ENCODE measurements at regions not wholly inside any gene's neighbourhood (a gene's known extent, or its start where the extent isn't known, plus 50 kb on each side); places are given as distances from the start of the nearest gene placed in this dataset.

- Histone ChIP-seq H4K20me1 (replicated peaks; ENCODE audit: control insufficient read depth, insufficient read depth, low read length) (no peaks in the 10 kb centered on the region), H3K4me3 (no peak overlapping the region), H3K9me1 (ENCODE audit: control insufficient read depth, insufficient read depth, low read length) (no peaks in the 10 kb centered on the region), H3K27ac (ENCODE audit: extremely low read depth, low read depth, low read length) (no peak overlapping the region), H3K36me3 (ENCODE audit: control insufficient read depth, insufficient read depth, low read length) (no peaks in the 10 kb centered on the region), H3K9ac (ENCODE audit: insufficient read depth in 1 of 2, low read depth in 2 of 2, low read length in 2 of 2) (no peak overlapping the region), H3K4me2 (ENCODE audit: insufficient read depth, low read length) (no peak overlapping the region), H3K4me1 (replicated peaks in 1 of 2; ENCODE audit: control insufficient read depth in 2 of 2, insufficient read depth in 2 of 2, low read length in 2 of 2) (no peaks in the 10 kb centered on the region), H3K79me2 (ENCODE audit: control insufficient read depth, insufficient read depth, low read length) (no peaks in the 10 kb centered on the region), H3K27me3 (ENCODE audit: control insufficient read depth in 2 of 2, insufficient read depth in 2 of 2, low read length in 2 of 2) (no peaks in the 10 kb centered on the region), H2AFZ (ENCODE audit: low read depth, low read length) (no peak overlapping the region), H3K9me3 (replicated peaks; ENCODE audit: control insufficient read depth, insufficient read depth, low read depth, low read length) (no peaks in the 10 kb centered on the region)
- ChIA-PET CTCF (ENCODE audit: low intra/inter-chr PET ratio) (no interaction called here), POLR2A (no interaction called here)
- 4% methylated on average over 2 of the region's 2 CpGs for WGBS (ENCODE audit: insufficient coverage, low coverage, missing lambda C conversion rate)
- TF ChIP-seq BMI1 (IDR thresholded peaks at IDR 0.05; ENCODE audit: low read length) (no peak), ZKSCAN3 (CRISPR knock-in tag; IDR thresholded peaks at IDR 0.05) (no peak), ZNF76 (CRISPR knock-in tag; IDR thresholded peaks at IDR 0.05; ENCODE audit: borderline replicate concordance) (no peak), ZNF436 (CRISPR knock-in tag; IDR thresholded peaks at IDR 0.05) (no peak), SMARCA5 (IDR thresholded peaks at IDR 0.05) (no peak)
- in situ Hi-C loops (cut with MboI) (no loop called here), intact Hi-C loops (cut with micrococcal nuclease) (no loop called here)
- ATAC-seq (no peak), DNase-seq (ENCODE audit: extremely low read depth in 1 of 4, low spot score in 3 of 4) (no peak), FAIRE-seq (no peak)
- no TSS peak for BruUV-seq (replicated peaks)
Observed at GRCh38 chr4:11133868-11134267, 294.8 kb downstream of the HS3ST1 start.

DNA sequence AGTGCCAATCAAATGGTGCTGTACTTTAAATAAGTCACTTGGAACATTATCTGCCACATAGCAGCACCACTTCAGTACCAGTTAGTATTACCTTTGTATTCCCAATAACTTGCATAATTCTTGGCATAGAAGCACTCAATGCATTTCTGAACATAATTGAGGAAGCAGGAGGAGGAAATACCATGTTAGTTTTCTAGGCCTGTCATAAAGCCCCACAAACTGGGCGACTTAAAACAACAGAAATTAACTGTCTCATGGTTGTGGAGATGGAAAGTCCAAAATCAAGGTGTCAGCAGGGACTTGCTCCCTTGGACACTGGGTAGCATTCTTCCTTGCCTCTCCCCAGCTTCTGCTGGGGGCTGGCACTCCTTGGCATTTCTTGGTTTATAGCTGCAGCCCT is 296.2 kb downstream of the HS3ST1 start:
- H4K20me1 ChIP-seq (replicated peaks; ENCODE audit: control insufficient read depth, insufficient read depth, low read length): no peaks in the 10 kb centered on the region
- DNase-seq (ENCODE audit: extremely low read depth in 1 of 4, low spot score in 3 of 4): no peak
- no TSS peak for BruUV-seq (replicated peaks)
- ChIA-PET POLR2A (no interaction called here), CTCF (ENCODE audit: low intra/inter-chr PET ratio) (no interaction called here)
- no peaks in the 10 kb centered on the region for H3K9me1 ChIP-seq (ENCODE audit: control insufficient read depth, insufficient read depth, low read length)
- WGBS (ENCODE audit: insufficient coverage, low coverage, missing lambda C conversion rate): 5% methylated on average over 1 of the region's 1 CpG
- H3K9ac ChIP-seq (ENCODE audit: insufficient read depth in 1 of 2, low read depth in 2 of 2, low read length in 2 of 2): no peak overlapping the region
- no peak for FAIRE-seq
- H3K36me3 ChIP-seq (ENCODE audit: control insufficient read depth, insufficient read depth, low read length): no peaks in the 10 kb centered on the region
- intact Hi-C loops (cut with micrococcal nuclease) (no loop called here), in situ Hi-C loops (cut with MboI) (no loop called here)
- H2AFZ ChIP-seq (ENCODE audit: low read depth, low read length): no peak overlapping the region
- no peaks in the 10 kb centered on the region for H3K4me1 ChIP-seq (replicated peaks in 1 of 2; ENCODE audit: control insufficient read depth in 2 of 2, insufficient read depth in 2 of 2, low read length in 2 of 2)
- no peaks in the 10 kb centered on the region for H3K79me2 ChIP-seq (ENCODE audit: control insufficient read depth, insufficient read depth, low read length)
- no peaks in the 10 kb centered on the region for H3K9me3 ChIP-seq (replicated peaks; ENCODE audit: control insufficient read depth, insufficient read depth, low read depth, low read length)
- H3K27me3 ChIP-seq (ENCODE audit: control insufficient read depth in 2 of 2, insufficient read depth in 2 of 2, low read length in 2 of 2): no peaks in the 10 kb centered on the region
- no peak overlapping the region for H3K4me3 ChIP-seq
- no peak overlapping the region for H3K4me2 ChIP-seq (ENCODE audit: insufficient read depth, low read length)
- ATAC-seq: no peak
- H3K27ac ChIP-seq (ENCODE audit: extremely low read depth, low read depth, low read length): no peak overlapping the region
- TF ChIP-seq, protein P1, sequence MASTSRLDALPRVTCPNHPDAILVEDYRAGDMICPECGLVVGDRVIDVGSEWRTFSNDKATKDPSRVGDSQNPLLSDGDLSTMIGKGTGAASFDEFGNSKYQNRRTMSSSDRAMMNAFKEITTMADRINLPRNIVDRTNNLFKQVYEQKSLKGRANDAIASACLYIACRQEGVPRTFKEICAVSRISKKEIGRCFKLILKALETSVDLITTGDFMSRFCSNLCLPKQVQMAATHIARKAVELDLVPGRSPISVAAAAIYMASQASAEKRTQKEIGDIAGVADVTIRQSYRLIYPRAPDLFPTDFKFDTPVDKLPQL (IDR thresholded peaks at IDR 0.05; ENCODE audit: extremely low read depth, insufficient read length): no peak
- TF ChIP-seq, protein P2, sequence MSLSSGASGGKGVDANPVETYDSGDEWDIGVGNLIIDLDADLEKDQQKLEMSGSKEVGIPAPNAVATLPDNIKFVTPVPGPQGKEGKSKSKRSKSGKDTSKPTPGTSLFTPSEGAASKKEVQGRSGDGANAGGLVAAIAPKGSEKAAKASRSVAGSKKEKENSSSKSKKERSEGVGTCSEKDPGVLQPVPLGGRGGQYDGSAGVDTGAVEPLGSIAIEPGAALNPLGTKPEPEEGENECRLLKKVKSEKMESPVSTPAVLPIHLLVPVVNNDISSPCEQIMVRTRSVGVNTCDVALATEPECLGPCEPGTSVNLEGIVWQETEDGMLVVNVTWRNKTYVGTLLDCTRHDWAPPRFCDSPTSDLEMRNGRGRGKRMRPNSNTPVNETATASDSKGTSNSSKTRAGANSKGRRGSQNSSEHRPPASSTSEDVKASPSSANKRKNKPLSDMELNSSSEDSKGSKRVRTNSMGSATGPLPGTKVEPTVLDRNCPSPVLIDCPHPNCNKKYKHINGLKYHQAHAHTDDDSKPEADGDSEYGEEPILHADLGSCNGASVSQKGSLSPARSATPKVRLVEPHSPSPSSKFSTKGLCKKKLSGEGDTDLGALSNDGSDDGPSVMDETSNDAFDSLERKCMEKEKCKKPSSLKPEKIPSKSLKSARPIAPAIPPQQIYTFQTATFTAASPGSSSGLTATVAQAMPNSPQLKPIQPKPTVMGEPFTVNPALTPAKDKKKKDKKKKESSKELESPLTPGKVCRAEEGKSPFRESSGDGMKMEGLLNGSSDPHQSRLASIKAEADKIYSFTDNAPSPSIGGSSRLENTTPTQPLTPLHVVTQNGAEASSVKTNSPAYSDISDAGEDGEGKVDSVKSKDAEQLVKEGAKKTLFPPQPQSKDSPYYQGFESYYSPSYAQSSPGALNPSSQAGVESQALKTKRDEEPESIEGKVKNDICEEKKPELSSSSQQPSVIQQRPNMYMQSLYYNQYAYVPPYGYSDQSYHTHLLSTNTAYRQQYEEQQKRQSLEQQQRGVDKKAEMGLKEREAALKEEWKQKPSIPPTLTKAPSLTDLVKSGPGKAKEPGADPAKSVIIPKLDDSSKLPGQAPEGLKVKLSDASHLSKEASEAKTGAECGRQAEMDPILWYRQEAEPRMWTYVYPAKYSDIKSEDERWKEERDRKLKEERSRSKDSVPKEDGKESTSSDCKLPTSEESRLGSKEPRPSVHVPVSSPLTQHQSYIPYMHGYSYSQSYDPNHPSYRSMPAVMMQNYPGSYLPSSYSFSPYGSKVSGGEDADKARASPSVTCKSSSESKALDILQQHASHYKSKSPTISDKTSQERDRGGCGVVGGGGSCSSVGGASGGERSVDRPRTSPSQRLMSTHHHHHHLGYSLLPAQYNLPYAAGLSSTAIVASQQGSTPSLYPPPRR (CRISPR knock-in tag; IDR thresholded peaks at IDR 0.05; ENCODE audit: borderline replicate concordance): no peak
- no peak for TF ChIP-seq ZNF311 (CRISPR knock-in tag; IDR thresholded peaks at IDR 0.05)
- TF ChIP-seq, protein P3, sequence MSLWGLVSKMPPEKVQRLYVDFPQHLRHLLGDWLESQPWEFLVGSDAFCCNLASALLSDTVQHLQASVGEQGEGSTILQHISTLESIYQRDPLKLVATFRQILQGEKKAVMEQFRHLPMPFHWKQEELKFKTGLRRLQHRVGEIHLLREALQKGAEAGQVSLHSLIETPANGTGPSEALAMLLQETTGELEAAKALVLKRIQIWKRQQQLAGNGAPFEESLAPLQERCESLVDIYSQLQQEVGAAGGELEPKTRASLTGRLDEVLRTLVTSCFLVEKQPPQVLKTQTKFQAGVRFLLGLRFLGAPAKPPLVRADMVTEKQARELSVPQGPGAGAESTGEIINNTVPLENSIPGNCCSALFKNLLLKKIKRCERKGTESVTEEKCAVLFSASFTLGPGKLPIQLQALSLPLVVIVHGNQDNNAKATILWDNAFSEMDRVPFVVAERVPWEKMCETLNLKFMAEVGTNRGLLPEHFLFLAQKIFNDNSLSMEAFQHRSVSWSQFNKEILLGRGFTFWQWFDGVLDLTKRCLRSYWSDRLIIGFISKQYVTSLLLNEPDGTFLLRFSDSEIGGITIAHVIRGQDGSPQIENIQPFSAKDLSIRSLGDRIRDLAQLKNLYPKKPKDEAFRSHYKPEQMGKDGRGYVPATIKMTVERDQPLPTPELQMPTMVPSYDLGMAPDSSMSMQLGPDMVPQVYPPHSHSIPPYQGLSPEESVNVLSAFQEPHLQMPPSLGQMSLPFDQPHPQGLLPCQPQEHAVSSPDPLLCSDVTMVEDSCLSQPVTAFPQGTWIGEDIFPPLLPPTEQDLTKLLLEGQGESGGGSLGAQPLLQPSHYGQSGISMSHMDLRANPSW (CRISPR knock-in tag; IDR thresholded peaks at IDR 0.05): no peak
- no peak for TF ChIP-seq ZFP30 (CRISPR knock-in tag; IDR thresholded peaks at IDR 0.05; ENCODE audit: borderline replicate concordance)
